GM23338 (cell line): ENCODE measurements at regions not wholly inside any gene's neighbourhood (a gene's known extent, or its start where the extent isn't known, plus 50 kb on each side); places are given as distances from the start of the nearest gene placed in this dataset.

ENCODE experiments used
- ATAC-seq: fragments of 200-7000 bp; cut with Tn5 transposase; 3 replicates; pipeline ENCODE4 v1.9.1; 2020
- DNase-seq: peaks from one replicate; pipeline ENCODE4 v3.0.0-alpha.2; 2015; ENCODE audit warnings: low spot score
- H2AFZ ChIP-seq: fragments of 200-600 bp; sonication (generic); 2 replicates; pipeline ENCODE4 v1.8.0; 2016; ENCODE audit warnings: antibody characterized with exemption, mild to moderate bottlenecking, moderate library complexity
- H3F3A ChIP-seq: fragments of 200-600 bp; sonication (generic); replicated peaks from 2 replicates; pipeline ENCODE4 v1.8.0; 2017; ENCODE audit warnings: antibody characterized with exemption, mixed run types, low read depth
- H3K27ac ChIP-seq: fragments of 200-600 bp; sonication (generic); 2 replicates; pipeline ENCODE4 v1.6.1; 2016; ENCODE audit warnings: low read depth
- H3K27me3 ChIP-seq: fragments of 200-600 bp; sonication (generic); 2 replicates; pipeline ENCODE4 v1.8.0; 2016; ENCODE audit warnings: mild to moderate bottlenecking, mixed run types, moderate library complexity; ENCODE audit not compliant: insufficient read depth
- H3K36me3 ChIP-seq: fragments of 200-600 bp; sonication (generic); 2 replicates; pipeline ENCODE4 v1.8.0; 2016; ENCODE audit warnings: mild to moderate bottlenecking; ENCODE audit not compliant: insufficient read depth
- H3K4me1 ChIP-seq: fragments of 200-600 bp; sonication (generic); 2 replicates; pipeline ENCODE4 v1.8.0; 2016; ENCODE audit warnings: mild to moderate bottlenecking, moderate library complexity; ENCODE audit not compliant: insufficient read depth
- H3K4me2 ChIP-seq: fragments of 200-600 bp; sonication (generic); 2 replicates; pipeline ENCODE4 v1.7.1; 2017; ENCODE audit warnings: mixed run types
- H3K4me3 ChIP-seq: fragments of 200-600 bp; sonication (generic); 2 replicates; pipeline ENCODE4 v1.6.1; 2016; ENCODE audit warnings: mixed run types
- H3K79me2 ChIP-seq: fragments of 200-600 bp; sonication (generic); replicated peaks from 2 replicates; pipeline ENCODE4 v1.8.0; 2017; ENCODE audit warnings: mild to moderate bottlenecking; ENCODE audit not compliant: insufficient read depth
- H3K9me2 ChIP-seq: fragments of 200-600 bp; sonication (generic); 2 replicates; pipeline ENCODE4 v1.8.0; 2017; ENCODE audit not compliant: insufficient read depth
- H4K20me1 ChIP-seq: fragments of 200-600 bp; sonication (generic); replicated peaks from 2 replicates; pipeline ENCODE4 v1.8.0; 2017; ENCODE audit warnings: mild to moderate bottlenecking; ENCODE audit not compliant: insufficient read depth
- H3K27ac Mint-ChIP-seq: 2 replicates; pipeline ENCODE4 v1.8.0; 2020; ENCODE audit warnings: inconsistent platforms, mild to moderate bottlenecking, moderate library complexity, mixed read lengths
- H3K27me3 Mint-ChIP-seq: 3 replicates; pipeline ENCODE4 v1.8.0; 2022; ENCODE audit warnings: low read depth, mild to moderate bottlenecking, moderate library complexity, mixed read lengths, inconsistent platforms; ENCODE audit not compliant: insufficient read depth, poor library complexity
- H3K36me3 Mint-ChIP-seq: 3 replicates; pipeline ENCODE4 v1.8.0; 2021; ENCODE audit warnings: low read depth, mild to moderate bottlenecking, inconsistent platforms, moderate library complexity, mixed read lengths
- H3K4me1 Mint-ChIP-seq: 3 replicates; pipeline ENCODE4 v1.8.0; 2020; ENCODE audit warnings: mild to moderate bottlenecking, inconsistent platforms, mixed read lengths
- H3K4me3 Mint-ChIP-seq: 3 replicates; pipeline ENCODE4 v1.8.0; 2021; ENCODE audit warnings: moderate library complexity, mild to moderate bottlenecking, inconsistent platforms, mixed read lengths
- H3K9me3 Mint-ChIP-seq: 3 replicates; pipeline ENCODE4 v1.8.0; 2020; ENCODE audit warnings: moderate library complexity, mild to moderate bottlenecking, inconsistent platforms, mixed read lengths
- CREB1 ChIP-seq: fragments of 250-450 bp; sonication (Bioruptor Pico); IDR thresholded peaks from 2 replicates; pipeline ENCODE4 v1.5.0; 2020; ENCODE audit warnings: low read depth, mild to moderate bottlenecking, moderate library complexity
- EZH2 ChIP-seq: fragments of 200-600 bp; sonication (generic); IDR thresholded peaks from one replicate; pipeline ENCODE4 v1.8.0; 2017; ENCODE audit warnings: antibody characterized with exemption, mild to moderate bottlenecking, low read depth; ENCODE audit not compliant: unreplicated experiment
- STAT1 ChIP-seq: IDR thresholded peaks from one replicate; pipeline ENCODE4 v1.6.1; 2016; ENCODE audit warnings: antibody characterized with exemption; ENCODE audit not compliant: unreplicated experiment
- ZNF114 ChIP-seq: fragments of 250-450 bp; sonication (Bioruptor Pico); IDR thresholded peaks from 2 replicates; pipeline ENCODE4 v1.5.0; 2020; ENCODE audit warnings: mild to moderate bottlenecking, moderate library complexity
- TF ChIP-seq, protein P1 (sequence below): fragments of 250-450 bp; sonication (Bioruptor Pico); IDR thresholded peaks from 2 replicates; pipeline ENCODE4 v1.5.0; 2020; ENCODE audit warnings: mild to moderate bottlenecking, moderate library complexity
- TF ChIP-seq, protein P2 (sequence below), 2 experiments: fragments of 200-600 bp in 1 of 2; sonication (generic) in 1 of 2; conservative IDR thresholded peaks; 2 replicates each; pipeline versions ENCODE4 v1.5.1 to v1.6.1; 2016 to 2017; ENCODE audit warnings: antibody characterized with exemption in 2 of 2, low read depth in 2 of 2, mild to moderate bottlenecking in 2 of 2, moderate library complexity in 1 of 2
- TF ChIP-seq, protein P3 (sequence below): IDR thresholded peaks from 2 replicates; pipeline ENCODE4 v1.6.1; 2016; ENCODE audit warnings: antibody characterized with exemption

DNA sequence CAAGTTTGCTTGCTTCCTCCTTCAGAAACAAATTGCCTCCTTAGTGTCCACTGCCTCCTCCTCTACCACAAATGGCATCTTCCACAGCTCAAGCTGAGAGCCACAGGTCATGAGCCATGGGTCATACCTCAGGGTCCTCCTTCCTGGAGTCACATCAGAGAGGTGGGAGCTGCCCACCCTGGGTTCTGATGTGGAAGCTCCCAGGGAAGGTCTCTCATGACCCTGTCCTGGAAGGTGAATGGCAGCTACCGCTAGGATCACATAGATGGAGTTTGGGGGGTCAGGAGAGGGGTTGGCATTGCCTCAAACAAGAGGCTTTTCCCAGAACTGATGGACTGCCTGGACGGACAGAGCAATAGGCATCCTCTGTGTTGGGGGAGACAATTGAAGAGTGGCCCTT is 321.4 kb downstream of the MATN1 start:
- Histone ChIP-seq H3K79me2 (no peaks in the 10 kb centered on the region), H3K9me2 (no peaks in the 10 kb centered on the region), H2AFZ (no peak overlapping the region), H3K27ac (no peak overlapping the region), H4K20me1 (no peaks in the 10 kb centered on the region), H3K4me1 (no peaks in the 10 kb centered on the region), H3K36me3 (no peaks in the 10 kb centered on the region), H3K27me3 (no peaks in the 10 kb centered on the region), H3K4me3 (no peak overlapping the region), H3K4me2 (no peak overlapping the region), H3F3A (no peaks in the 10 kb centered on the region)
- no peaks in the 10 kb centered on the region for H3K36me3 Mint-ChIP-seq
- no peaks in the 10 kb centered on the region for H3K9me3 Mint-ChIP-seq
- peaks cover 5% of the 10 kb centered on the region; the same call in 2 of the 3 replicates for H3K4me1 Mint-ChIP-seq
- DNase-seq (no peak), ATAC-seq (no peak)
- no peak overlapping the region for H3K4me3 Mint-ChIP-seq
- TF ChIP-seq STAT1 (no peak), ZNF114 (no peak), CREB1 (CRISPR knock-in tag) (no peak), EZH2 (no peak)
- TF ChIP-seq, protein P1, sequence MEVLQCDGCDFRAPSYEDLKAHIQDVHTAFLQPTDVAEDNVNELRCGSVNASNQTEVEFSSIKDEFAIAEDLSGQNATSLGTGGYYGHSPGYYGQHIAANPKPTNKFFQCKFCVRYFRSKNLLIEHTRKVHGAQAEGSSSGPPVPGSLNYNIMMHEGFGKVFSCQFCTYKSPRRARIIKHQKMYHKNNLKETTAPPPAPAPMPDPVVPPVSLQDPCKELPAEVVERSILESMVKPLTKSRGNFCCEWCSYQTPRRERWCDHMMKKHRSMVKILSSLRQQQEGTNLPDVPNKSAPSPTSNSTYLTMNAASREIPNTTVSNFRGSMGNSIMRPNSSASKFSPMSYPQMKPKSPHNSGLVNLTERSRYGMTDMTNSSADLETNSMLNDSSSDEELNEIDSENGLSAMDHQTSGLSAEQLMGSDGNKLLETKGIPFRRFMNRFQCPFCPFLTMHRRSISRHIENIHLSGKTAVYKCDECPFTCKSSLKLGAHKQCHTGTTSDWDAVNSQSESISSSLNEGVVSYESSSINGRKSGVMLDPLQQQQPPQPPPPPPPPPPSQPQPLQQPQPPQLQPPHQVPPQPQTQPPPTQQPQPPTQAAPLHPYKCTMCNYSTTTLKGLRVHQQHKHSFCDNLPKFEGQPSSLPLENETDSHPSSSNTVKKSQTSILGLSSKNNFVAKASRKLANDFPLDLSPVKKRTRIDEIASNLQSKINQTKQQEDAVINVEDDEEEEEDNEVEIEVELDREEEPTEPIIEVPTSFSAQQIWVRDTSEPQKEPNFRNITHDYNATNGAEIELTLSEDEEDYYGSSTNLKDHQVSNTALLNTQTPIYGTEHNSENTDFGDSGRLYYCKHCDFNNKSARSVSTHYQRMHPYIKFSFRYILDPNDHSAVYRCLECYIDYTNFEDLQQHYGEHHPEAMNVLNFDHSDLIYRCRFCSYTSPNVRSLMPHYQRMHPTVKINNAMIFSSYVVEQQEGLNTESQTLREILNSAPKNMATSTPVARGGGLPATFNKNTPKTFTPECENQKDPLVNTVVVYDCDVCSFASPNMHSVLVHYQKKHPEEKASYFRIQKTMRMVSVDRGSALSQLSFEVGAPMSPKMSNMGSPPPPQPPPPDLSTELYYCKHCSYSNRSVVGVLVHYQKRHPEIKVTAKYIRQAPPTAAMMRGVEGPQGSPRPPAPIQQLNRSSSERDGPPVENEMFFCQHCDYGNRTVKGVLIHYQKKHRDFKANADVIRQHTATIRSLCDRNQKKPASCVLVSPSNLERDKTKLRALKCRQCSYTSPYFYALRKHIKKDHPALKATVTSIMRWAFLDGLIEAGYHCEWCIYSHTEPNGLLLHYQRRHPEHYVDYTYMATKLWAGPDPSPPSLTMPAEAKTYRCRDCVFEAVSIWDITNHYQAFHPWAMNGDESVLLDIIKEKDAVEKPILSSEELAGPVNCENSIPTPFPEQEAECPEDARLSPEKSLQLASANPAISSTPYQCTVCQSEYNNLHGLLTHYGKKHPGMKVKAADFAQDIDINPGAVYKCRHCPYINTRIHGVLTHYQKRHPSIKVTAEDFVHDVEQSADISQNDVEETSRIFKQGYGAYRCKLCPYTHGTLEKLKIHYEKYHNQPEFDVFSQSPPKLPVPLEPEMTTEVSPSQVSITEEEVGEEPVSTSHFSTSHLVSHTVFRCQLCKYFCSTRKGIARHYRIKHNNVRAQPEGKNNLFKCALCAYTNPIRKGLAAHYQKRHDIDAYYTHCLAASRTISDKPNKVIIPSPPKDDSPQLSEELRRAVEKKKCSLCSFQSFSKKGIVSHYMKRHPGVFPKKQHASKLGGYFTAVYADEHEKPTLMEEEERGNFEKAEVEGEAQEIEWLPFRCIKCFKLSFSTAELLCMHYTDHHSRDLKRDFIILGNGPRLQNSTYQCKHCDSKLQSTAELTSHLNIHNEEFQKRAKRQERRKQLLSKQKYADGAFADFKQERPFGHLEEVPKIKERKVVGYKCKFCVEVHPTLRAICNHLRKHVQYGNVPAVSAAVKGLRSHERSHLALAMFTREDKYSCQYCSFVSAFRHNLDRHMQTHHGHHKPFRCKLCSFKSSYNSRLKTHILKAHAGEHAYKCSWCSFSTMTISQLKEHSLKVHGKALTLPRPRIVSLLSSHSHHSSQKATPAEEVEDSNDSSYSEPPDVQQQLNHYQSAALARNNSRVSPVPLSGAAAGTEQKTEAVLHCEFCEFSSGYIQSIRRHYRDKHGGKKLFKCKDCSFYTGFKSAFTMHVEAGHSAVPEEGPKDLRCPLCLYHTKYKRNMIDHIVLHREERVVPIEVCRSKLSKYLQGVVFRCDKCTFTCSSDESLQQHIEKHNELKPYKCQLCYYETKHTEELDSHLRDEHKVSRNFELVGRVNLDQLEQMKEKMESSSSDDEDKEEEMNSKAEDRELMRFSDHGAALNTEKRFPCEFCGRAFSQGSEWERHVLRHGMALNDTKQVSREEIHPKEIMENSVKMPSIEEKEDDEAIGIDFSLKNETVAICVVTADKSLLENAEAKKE (CRISPR knock-in tag): no peak
- TF ChIP-seq, protein P2, sequence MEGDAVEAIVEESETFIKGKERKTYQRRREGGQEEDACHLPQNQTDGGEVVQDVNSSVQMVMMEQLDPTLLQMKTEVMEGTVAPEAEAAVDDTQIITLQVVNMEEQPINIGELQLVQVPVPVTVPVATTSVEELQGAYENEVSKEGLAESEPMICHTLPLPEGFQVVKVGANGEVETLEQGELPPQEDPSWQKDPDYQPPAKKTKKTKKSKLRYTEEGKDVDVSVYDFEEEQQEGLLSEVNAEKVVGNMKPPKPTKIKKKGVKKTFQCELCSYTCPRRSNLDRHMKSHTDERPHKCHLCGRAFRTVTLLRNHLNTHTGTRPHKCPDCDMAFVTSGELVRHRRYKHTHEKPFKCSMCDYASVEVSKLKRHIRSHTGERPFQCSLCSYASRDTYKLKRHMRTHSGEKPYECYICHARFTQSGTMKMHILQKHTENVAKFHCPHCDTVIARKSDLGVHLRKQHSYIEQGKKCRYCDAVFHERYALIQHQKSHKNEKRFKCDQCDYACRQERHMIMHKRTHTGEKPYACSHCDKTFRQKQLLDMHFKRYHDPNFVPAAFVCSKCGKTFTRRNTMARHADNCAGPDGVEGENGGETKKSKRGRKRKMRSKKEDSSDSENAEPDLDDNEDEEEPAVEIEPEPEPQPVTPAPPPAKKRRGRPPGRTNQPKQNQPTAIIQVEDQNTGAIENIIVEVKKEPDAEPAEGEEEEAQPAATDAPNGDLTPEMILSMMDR (conservative IDR thresholded peaks at IDR 0.05; ENCODE audit: low read depth in 2 of 2): no peak
- TF ChIP-seq, protein P3, sequence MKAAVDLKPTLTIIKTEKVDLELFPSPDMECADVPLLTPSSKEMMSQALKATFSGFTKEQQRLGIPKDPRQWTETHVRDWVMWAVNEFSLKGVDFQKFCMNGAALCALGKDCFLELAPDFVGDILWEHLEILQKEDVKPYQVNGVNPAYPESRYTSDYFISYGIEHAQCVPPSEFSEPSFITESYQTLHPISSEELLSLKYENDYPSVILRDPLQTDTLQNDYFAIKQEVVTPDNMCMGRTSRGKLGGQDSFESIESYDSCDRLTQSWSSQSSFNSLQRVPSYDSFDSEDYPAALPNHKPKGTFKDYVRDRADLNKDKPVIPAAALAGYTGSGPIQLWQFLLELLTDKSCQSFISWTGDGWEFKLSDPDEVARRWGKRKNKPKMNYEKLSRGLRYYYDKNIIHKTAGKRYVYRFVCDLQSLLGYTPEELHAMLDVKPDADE: no peak
- peaks cover 9% of the 10 kb centered on the region for H3K27me3 Mint-ChIP-seq
- H3K27ac Mint-ChIP-seq: no peak overlapping the region
